HG03280 (cell line): ENCODE measurements at regions not wholly inside any gene's neighbourhood (a gene's known extent, or its start where the extent isn't known, plus 50 kb on each side); places are given as distances from the start of the nearest gene placed in this dataset.

ENCODE experiments used
- ATAC-seq: cut with Tn5 transposase; IDR thresholded peaks from one replicate; pipeline ENCODE4 v1.9.1; 2021; ENCODE audit warnings: mild to moderate bottlenecking, moderate library complexity; ENCODE audit not compliant: unreplicated experiment

- no peak for ATAC-seq
Observed at GRCh38 chr4:57442831-57443291, 332.7 kb upstream of the IGFBP7 start.

GRCh38 chr4:57442241-57442640 is 332.1 kb upstream of the IGFBP7 start:
- ATAC-seq = no peak

- no peak for ATAC-seq
Observed at GRCh38 chr4:57437649-57438048, 327.5 kb upstream of the IGFBP7 start.

GRCh38 chr4:57435300-57435699 is 325.1 kb upstream of the IGFBP7 start:
- no peak for ATAC-seq

- ATAC-seq = no peak
Observed at GRCh38 chr4:57430726-57431125, 320.5 kb upstream of the IGFBP7 start.

- ATAC-seq = no peak
Observed at GRCh38 chr4:57426779-57427395, 316.7 kb upstream of the IGFBP7 start.

GRCh38 chr4:57425610-57426009 is 315.4 kb upstream of the IGFBP7 start:
- no peak for ATAC-seq

- ATAC-seq = no peak
Observed at GRCh38 chr4:57424232-57424897, 314.2 kb upstream of the IGFBP7 start.

GRCh38 chr4:57418133-57418532 is 307.9 kb upstream of the IGFBP7 start:
- ATAC-seq = no peak

GRCh38 chr4:57412259-57413054 is 302.3 kb upstream of the IGFBP7 start:
- no peak for ATAC-seq

- no peak for ATAC-seq
Observed at GRCh38 chr4:57410331-57411052, 300.3 kb upstream of the IGFBP7 start.

GRCh38 chr4:57405359-57405758 is 295.2 kb upstream of the IGFBP7 start:
- no peak for ATAC-seq

- no peak for ATAC-seq
Observed at GRCh38 chr4:57404483-57404882, 294.3 kb upstream of the IGFBP7 start.

- ATAC-seq = no peak
Observed at GRCh38 chr4:57403591-57403990, 293.4 kb upstream of the IGFBP7 start.

GRCh38 chr4:57401586-57401985 is 291.4 kb upstream of the IGFBP7 start:
- no peak for ATAC-seq

GRCh38 chr4:57378766-57379165 is 268.6 kb upstream of the IGFBP7 start:
- ATAC-seq = no peak

- no peak for ATAC-seq
Observed at GRCh38 chr4:57374866-57375595, 264.8 kb upstream of the IGFBP7 start.

- no peak for ATAC-seq
Observed at GRCh38 chr4:57373991-57374390, 263.8 kb upstream of the IGFBP7 start.

GRCh38 chr4:57371671-57372070 is 261.5 kb upstream of the IGFBP7 start:
- no peak for ATAC-seq

GRCh38 chr4:57370691-57371090 is 260.5 kb upstream of the IGFBP7 start:
- ATAC-seq = no peak

GRCh38 chr4:57369446-57369845 is 259.3 kb upstream of the IGFBP7 start:
- no peak for ATAC-seq
